GM18502 (cell line): ENCODE measurements at regions not wholly inside any gene's neighbourhood (a gene's known extent, or its start where the extent isn't known, plus 50 kb on each side); places are given as distances from the start of the nearest gene placed in this dataset.
"Not testable (repeated sequence)": the region's sequence is repeated elsewhere in the genome, so short reads cannot be mapped to it uniquely, and the experiment has no call there.

Experiments used
- ATAC-seq: cut with Tn5 transposase; IDR thresholded peaks from one replicate; pipeline ENCODE4 v1.9.1; 2021; ENCODE audit warnings: mild to moderate bottlenecking; ENCODE audit not compliant: unreplicated experiment, poor library complexity

DNA sequence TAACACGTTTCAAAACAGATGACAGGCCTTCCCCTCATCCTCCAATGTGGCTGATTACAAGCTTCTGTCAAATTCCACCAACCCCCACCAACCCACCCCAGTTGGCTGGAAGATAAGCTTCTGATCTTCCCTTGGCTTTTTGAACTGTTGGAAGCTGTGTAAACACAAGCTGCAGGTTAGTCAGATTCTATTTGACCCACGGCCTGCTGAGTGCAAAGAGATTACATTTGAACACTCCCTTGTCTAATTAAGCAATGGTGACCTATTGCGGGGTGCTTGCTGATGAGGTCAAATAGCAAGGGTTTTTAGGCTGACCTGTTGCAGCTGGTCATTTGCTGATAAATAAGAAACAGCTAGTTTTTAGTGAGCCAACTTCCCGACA is 379.7 kb downstream of the BMP2 start:
- no peak for ATAC-seq

- no peak for ATAC-seq
Measured at GRCh38 chr20:7151676-7152470, 384.4 kb downstream of the BMP2 start.

DNA sequence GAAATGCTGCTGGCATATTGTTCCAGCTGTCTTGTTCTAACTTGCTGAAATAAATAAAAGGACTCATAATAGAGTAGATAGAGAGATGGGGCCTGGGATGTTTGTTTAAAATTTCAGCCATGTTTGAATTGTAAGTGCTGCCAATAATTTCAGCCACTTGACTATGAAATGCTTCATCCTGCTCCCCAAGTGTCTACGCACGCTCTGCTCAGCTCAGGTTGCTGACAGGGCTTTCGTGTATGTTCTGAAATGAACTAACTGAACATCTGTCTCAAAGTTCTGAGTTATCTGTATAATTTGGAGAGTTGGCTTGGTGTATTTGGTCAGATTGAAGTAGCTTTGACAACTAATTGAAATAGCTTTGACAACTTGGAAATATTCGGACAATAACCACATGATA is 387.8 kb downstream of the BMP2 start:
- ATAC-seq = no peak

DNA sequence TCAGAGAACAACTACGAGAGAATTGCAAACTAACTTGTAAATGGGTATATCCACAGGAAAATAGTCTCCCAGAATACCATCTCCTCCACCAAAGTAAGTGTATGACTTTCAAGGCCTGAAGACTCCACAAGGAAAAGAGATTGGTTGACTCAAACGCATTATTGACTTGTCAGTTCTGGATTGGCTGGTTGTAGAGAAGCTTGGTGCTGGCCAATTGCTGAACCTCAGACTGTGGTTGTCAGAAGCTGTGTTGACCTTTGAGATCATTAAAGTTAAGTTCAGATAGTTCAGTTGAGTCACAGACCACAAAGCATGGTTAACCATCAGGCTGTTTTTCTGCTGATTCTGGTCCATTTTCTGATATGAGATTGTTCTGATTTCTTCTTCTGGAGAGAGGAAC is 388.3 kb downstream of the BMP2 start:
- ATAC-seq = no peak

- ATAC-seq = no peak
Measured at GRCh38 chr20:7159903-7160302, 392.4 kb downstream of the BMP2 start.

DNA sequence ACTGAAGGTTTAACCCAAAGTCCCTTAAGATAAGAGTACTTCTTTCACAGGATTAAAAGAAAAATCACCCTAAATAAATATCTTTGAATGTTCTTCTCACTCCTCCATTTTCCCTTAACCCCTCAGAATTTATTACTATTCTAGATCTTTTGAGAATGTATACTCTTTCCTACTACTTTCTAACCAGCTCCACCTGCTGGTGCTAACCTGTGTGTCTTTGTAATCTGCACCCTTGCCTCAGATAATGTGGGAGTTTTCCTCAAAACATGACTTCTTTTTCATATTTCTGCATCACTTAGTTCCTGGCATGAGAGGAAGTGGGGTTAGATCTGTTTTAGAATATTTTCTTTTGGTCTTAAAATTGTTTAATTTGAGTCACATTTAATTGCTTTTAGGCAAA is 394.2 kb downstream of the BMP2 start:
- ATAC-seq = no peak

DNA sequence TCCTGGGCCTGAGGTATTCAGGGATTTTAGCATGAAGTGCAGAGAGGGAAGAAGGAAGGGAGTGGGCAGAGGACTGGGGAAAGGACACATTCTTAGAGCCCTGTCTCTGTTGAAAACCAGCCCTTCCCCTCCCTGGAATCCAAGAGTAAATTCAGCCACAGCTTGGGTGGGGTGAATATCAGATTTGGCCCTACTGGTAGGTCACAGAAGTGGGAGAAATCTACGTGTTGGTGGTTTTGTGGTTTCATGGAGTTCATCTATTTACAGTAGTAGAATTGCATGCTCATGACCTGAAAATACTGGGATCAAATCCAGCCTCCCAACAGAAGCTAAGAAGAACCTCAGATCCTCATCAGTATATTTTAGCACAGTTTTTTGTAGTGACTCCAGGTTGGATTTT is 404.4 kb downstream of the BMP2 start:
- no peak for ATAC-seq

GRCh38 chr20:7174554-7174953 is 407.1 kb downstream of the BMP2 start:
- no peak for ATAC-seq

- ATAC-seq = not testable (repeated sequence)
Measured at GRCh38 chr20:7175827-7176226, 408.3 kb downstream of the BMP2 start.

GRCh38 chr20:7178004-7178403 is 410.5 kb downstream of the BMP2 start:
- no peak for ATAC-seq

- ATAC-seq = no peak
Measured at GRCh38 chr20:7180256-7181045, 413.0 kb downstream of the BMP2 start.

DNA sequence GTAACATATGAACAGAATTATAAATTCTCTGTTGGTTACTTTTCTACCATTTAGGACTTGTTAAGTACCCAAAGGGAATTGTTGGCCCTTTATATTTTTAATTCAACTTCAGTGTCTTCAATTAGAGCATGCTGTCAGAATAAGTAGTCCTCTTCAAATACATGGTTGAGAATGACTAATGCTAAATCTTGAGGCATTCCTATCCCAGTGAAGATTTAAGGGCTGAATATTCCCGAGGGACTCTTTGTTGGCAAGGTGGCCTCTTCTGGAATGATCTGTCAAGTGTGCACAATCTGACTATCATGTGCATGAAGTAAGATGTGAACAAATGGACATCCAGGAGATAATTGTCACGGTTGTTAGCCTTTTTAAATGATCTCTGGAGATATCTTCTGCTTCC is 421.7 kb downstream of the BMP2 start:
- no peak for ATAC-seq

GRCh38 chr20:7193681-7194080 is 426.2 kb downstream of the BMP2 start:
- ATAC-seq = no peak

GRCh38 chr20:7195704-7196103 is 428.2 kb downstream of the BMP2 start:
- no peak for ATAC-seq

DNA sequence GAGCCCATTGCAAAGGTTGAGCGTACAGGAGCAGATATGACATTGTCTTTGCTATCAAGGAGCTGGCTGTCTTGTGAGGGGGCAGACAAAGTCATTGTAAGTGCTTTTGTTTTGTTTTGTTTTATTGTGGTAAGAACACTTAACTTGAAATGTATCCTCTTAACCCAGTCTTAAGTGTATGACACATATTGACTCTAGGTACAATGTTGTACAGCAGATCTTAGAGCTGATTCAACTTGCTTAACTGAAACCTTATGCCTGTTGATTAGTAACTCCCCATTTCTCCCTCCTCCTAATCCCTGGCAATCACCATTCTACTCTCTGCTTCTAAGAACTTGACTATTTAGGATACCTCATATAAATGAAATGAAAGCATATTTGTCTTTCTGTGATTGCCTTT is 429.0 kb downstream of the BMP2 start:
- no peak for ATAC-seq

DNA sequence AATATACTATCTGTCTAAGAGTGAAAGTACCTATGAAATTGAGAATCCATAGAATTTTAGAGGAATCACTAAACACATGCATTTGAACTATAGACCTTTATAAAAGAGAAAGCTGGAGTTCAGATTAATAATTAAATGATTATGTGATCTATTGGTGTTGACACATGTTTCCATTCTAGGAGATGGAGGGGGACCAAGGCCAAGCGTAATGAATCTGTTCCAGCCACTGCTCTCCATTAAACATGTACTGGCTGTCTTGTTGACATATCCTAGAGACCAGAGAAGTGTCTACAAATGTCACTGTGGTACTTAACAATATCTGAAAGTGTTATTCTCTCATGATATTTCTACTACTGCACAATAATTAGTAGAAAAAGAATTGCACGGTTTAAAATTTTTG is 432.4 kb downstream of the BMP2 start:
- no peak for ATAC-seq

DNA sequence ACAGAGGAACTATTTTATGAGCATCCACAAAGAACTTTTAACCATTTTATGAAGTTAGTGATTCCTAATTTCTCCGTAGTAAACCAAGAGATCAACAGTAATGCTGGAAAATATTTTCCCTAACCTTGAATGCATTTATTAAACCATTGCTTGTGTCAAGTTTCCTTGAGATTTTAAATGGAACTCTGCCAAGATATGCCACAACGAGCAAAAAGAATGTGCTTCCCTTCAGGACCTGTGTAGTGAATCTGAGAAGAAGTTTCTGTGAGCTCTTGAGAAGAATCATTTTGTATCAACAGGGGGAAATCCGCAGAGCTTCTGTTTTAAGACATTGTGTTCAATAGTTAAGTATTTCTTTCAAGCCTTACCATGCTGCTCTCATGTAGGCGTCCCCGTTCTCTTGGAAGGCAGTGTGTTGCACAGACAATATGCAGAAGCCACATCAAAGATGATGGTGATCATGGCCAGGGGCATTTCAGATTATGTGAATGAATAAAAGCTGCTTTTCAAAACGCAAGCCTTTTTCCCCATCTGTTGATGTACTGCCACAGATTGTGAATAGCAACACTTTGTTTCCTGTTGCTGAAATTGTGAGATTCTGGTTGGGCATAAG is 439.8 kb downstream of the BMP2 start:
- no peak for ATAC-seq

DNA sequence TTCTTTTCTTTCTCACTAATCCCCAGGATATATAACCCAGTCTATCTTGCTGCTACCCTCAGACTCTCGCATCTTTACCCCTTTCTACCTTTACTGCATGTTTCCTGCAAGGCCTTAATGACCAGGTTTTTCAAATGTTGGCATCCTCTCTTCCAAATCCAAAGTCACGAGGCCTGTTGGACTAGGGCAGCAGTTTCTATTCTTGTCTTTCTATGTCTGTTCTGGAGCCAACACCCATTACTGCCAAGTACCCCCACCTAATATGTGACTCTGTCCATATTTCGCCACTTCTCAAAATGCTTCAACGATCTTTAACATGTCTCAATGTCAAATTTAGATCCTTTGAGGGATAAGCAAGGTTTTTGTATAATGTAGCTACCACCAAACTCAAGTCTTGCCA is 443.4 kb downstream of the BMP2 start:
- no peak for ATAC-seq

- no peak for ATAC-seq
Measured at GRCh38 chr20:7214081-7214740, 446.7 kb downstream of the BMP2 start.

DNA sequence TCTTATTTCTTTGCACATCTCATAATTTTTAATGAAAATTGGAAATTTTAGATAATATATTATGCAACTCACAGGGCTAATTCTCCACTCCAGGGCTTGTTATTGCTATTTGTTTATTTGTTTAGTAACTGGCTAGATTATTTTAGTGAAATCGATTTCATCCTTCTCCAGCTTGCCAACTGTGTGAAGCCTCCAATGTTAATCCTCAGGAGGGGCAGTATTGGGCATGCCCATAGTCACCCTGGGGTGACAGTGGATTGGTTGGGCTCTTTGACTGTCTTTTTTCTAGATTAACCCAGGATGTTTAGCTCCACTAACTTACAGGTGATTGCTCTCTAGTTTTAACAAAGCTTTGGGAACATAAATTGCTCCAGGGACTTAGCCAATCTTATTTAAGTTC is 450.1 kb downstream of the BMP2 start:
- ATAC-seq = no peak

- ATAC-seq = no peak
Measured at GRCh38 chr20:7220755-7221154, 453.3 kb downstream of the BMP2 start.
